NT2/D1 (cell line): ENCODE measurements at regions not wholly inside any gene's neighbourhood (a gene's known extent, or its start where the extent isn't known, plus 50 kb on each side); places are given as distances from the start of the nearest gene placed in this dataset.

ENCODE experiments used
- DNase-seq: peaks from one replicate; pipeline ENCODE4 v3.0.0-alpha.2; 2011; ENCODE audit warnings: low read depth, low spot score
- H3K27me3 ChIP-seq: 2 replicates; pipeline ENCODE4 v1.6.0; 2011; ENCODE audit warnings: mild to moderate bottlenecking; ENCODE audit not compliant: insufficient read length, insufficient read depth
- H3K36me3 ChIP-seq: 2 replicates; pipeline ENCODE4 v1.6.1; 2011; ENCODE audit warnings: mild to moderate bottlenecking, low read length, mixed read lengths; ENCODE audit not compliant: insufficient read depth, insufficient read length
- H3K4me1 ChIP-seq: 2 replicates; pipeline ENCODE4 v1.5.1; 2011; ENCODE audit not compliant: insufficient read depth, insufficient read length
- H3K4me3 ChIP-seq: 2 replicates; pipeline ENCODE4 v1.5.1; 2011; ENCODE audit warnings: low read depth; ENCODE audit not compliant: insufficient read length
- H3K9ac ChIP-seq: 2 replicates; pipeline ENCODE4 v1.6.0; 2011; ENCODE audit warnings: low read depth; ENCODE audit not compliant: insufficient read length
- H3K9me3 ChIP-seq: 2 replicates; pipeline ENCODE4 v1.5.1; 2011; ENCODE audit warnings: mild to moderate bottlenecking, low read length; ENCODE audit not compliant: insufficient read depth
- SUZ12 ChIP-seq: IDR thresholded peaks from 2 replicates; pipeline ENCODE4 v1.6.1; 2011; ENCODE audit not compliant: insufficient read length, insufficient read depth; ENCODE audit errors: extremely low read depth
- YY1 ChIP-seq: IDR thresholded peaks from 2 replicates; pipeline ENCODE4 v1.6.1; 2011; ENCODE audit not compliant: insufficient read length, insufficient read depth
- ZNF274 ChIP-seq: IDR thresholded peaks from 2 replicates; pipeline ENCODE4 v1.6.1; 2011; ENCODE audit warnings: mild to moderate bottlenecking, low read depth, low read length

GRCh38 chr6:21468461-21468860 lies 125.1 kb upstream of the SOX4 start:
- DNase-seq: no peak
- Histone ChIP-seq H3K36me3 (no peaks in the 10 kb centered on the region), H3K9ac (no peak overlapping the region), H3K27me3 (no peaks in the 10 kb centered on the region), H3K9me3 (no peaks in the 10 kb centered on the region), H3K4me3 (no peak overlapping the region), H3K4me1 (no peaks in the 10 kb centered on the region)
- TF ChIP-seq ZNF274 (no peak), YY1 (no peak), SUZ12 (no peak)

- no peaks in the 10 kb centered on the region for H3K9me3 ChIP-seq
- H3K36me3 ChIP-seq: no peaks in the 10 kb centered on the region
- H3K4me1 ChIP-seq: no peaks in the 10 kb centered on the region
- no peaks in the 10 kb centered on the region for H3K27me3 ChIP-seq
- no peak for DNase-seq
- no peak overlapping the region for H3K4me3 ChIP-seq
- no peak for TF ChIP-seq SUZ12
- no peak for TF ChIP-seq YY1
- TF ChIP-seq ZNF274: no peak
- no peak overlapping the region for H3K9ac ChIP-seq
Measured at GRCh38 chr6:21469213-21469612, 124.3 kb upstream of the SOX4 start.

GRCh38 chr6:21476112-21476511 lies 117.4 kb upstream of the SOX4 start:
- TF ChIP-seq YY1 (no peak), ZNF274 (no peak), SUZ12 (no peak)

GRCh38 chr6:21478411-21478810 lies 115.1 kb upstream of the SOX4 start:
- H3K27me3 ChIP-seq: no peaks in the 10 kb centered on the region
- no peak for TF ChIP-seq SUZ12
- no peak for TF ChIP-seq YY1
- no peak for TF ChIP-seq ZNF274
- no peaks in the 10 kb centered on the region for H3K9me3 ChIP-seq
- H3K36me3 ChIP-seq: no peaks in the 10 kb centered on the region
- no peak overlapping the region for H3K9ac ChIP-seq
- no peak for DNase-seq
- no peaks in the 10 kb centered on the region for H3K4me1 ChIP-seq
- no peak overlapping the region for H3K4me3 ChIP-seq

More at GRCh38 chr6:21476112-21476511, 117.4 kb upstream of the SOX4 start:
- DNase-seq: no peak
- Histone ChIP-seq H3K9me3 (no peaks in the 10 kb centered on the region), H3K27me3 (no peaks in the 10 kb centered on the region), H3K4me3 (no peak overlapping the region), H3K9ac (no peak overlapping the region), H3K36me3 (no peaks in the 10 kb centered on the region), H3K4me1 (no peaks in the 10 kb centered on the region)

- no peak for TF ChIP-seq SUZ12
- no peak for TF ChIP-seq YY1
- TF ChIP-seq ZNF274: no peak
- H3K36me3 ChIP-seq: no peaks in the 10 kb centered on the region
- H3K9me3 ChIP-seq: no peaks in the 10 kb centered on the region
- H3K9ac ChIP-seq: no peak overlapping the region
- H3K27me3 ChIP-seq: no peaks in the 10 kb centered on the region
- H3K4me1 ChIP-seq: no peaks in the 10 kb centered on the region
- no peak overlapping the region for H3K4me3 ChIP-seq
- no peak for DNase-seq
Measured at GRCh38 chr6:21478883-21479539, 114.5 kb upstream of the SOX4 start.

GRCh38 chr6:21486115-21486514 lies 107.4 kb upstream of the SOX4 start:
- no peak for DNase-seq
- no peaks in the 10 kb centered on the region for H3K27me3 ChIP-seq
- H3K4me3 ChIP-seq: no peak overlapping the region
- H3K36me3 ChIP-seq: no peaks in the 10 kb centered on the region
- H3K9ac ChIP-seq: no peak overlapping the region
- TF ChIP-seq YY1 (no peak), ZNF274 (no peak), SUZ12 (no peak)
- H3K4me1 ChIP-seq: no peaks in the 10 kb centered on the region
- no peaks in the 10 kb centered on the region for H3K9me3 ChIP-seq

- Histone ChIP-seq H3K4me3 (no peak overlapping the region), H3K27me3 (no peaks in the 10 kb centered on the region), H3K4me1 (no peaks in the 10 kb centered on the region), H3K36me3 (no peaks in the 10 kb centered on the region), H3K9ac (no peak overlapping the region), H3K9me3 (no peaks in the 10 kb centered on the region)
- TF ChIP-seq YY1 (no peak), ZNF274 (no peak), SUZ12 (no peak)
- DNase-seq: no peak
Measured at GRCh38 chr6:21489826-21490225, 103.7 kb upstream of the SOX4 start.
